Left ventricle myocardium superior (tissue), 1 donor: ENCODE measurements at regions not wholly inside any gene's neighbourhood (a gene's known extent, or its start where the extent isn't known, plus 50 kb on each side); places are given as distances from the start of the nearest gene placed in this dataset. TPM values are rescaled to one million over a fixed set of nuclear protein-coding genes. Genes with fewer than 3 reads are reported as not detected.

ENCODE experiments used
- microRNA-seq: library from miRNA; unstranded; fragments of <30 nt; microRNA quantifications from one replicate; pipeline ENCODE4 v1.2.0, GENCODE V29; 2020; ENCODE audit warnings: borderline number of aligned reads
- donor health status: DM: no; HTN: yes; CAD: no; lungs with severe emphysema.

Small RNA genes in the stretch of these regions (microRNA-seq; reads per million reads assigned to microRNA genes)
- not detected for gene MIR5011
